H1 (cell line): ENCODE measurements at regions not wholly inside any gene's neighbourhood (a gene's known extent, or its start where the extent isn't known, plus 50 kb on each side); places are given as distances from the start of the nearest gene placed in this dataset.

ENCODE experiments used
- CTCF ChIA-PET: fragments of 300-600 bp; sonication (Branson Sonifier 250); formaldehyde crosslinking; loops from one replicate; lab custom pipeline; 2021; ENCODE audit not compliant: partially characterized antibody; lab: Charles Lee
- POLR2A ChIA-PET: fragments of 300-600 bp; sonication (Branson Sonifier 250); formaldehyde crosslinking; loops from one replicate; lab custom pipeline; 2021; ENCODE audit warnings: inconsistent platforms; ENCODE audit not compliant: partially characterized antibody; lab: Charles Lee
- DNase-seq, 2 experiments: peaks; one replicate each; pipeline versions ENCODE4 v3.0.0 to v3.0.0-alpha.2; 2010 to 2022; ENCODE audit warnings: low spot score in 2 of 2, low read depth in 1 of 2, mixed read lengths in 1 of 2
- FAIRE-seq: peaks from 2 replicates; lab custom pipeline; 2011; peaks lifted over from hg19 to GRCh38; lab: Jason Lieb, UNC
- H2AFZ ChIP-seq: 2 replicates; pipeline ENCODE4 v1.8.1; 2012; ENCODE audit warnings: low read length, inconsistent platforms
- H2AK5ac ChIP-seq: 2 replicates; pipeline ENCODE4 v1.6.1; 2013; ENCODE audit warnings: low read depth, low read length
- H2BK120ac ChIP-seq: replicated peaks from 2 replicates; pipeline ENCODE3; 2013; ENCODE audit warnings: low read depth, low read length, inconsistent platforms
- H2BK12ac ChIP-seq: 2 replicates; pipeline ENCODE4 v1.6.1; 2013; ENCODE audit warnings: low read depth, low read length
- H2BK15ac ChIP-seq: 2 replicates; pipeline ENCODE4 v1.6.1; 2013; ENCODE audit warnings: low read length
- H2BK20ac ChIP-seq: 2 replicates; pipeline ENCODE4 v1.6.1; 2013; ENCODE audit warnings: low read length
- H2BK5ac ChIP-seq: 2 replicates; pipeline ENCODE4 v1.6.1; 2013; ENCODE audit warnings: low read depth, low read length
- H3K14ac ChIP-seq: 2 replicates; pipeline ENCODE4 v1.6.1; 2013; ENCODE audit warnings: inconsistent platforms; ENCODE audit not compliant: insufficient read length
- H3K18ac ChIP-seq: 2 replicates; pipeline ENCODE4 v1.6.1; 2013; ENCODE audit warnings: low read length; ENCODE audit errors: extremely low read depth
- H3K23ac ChIP-seq: 2 replicates; pipeline ENCODE4 v1.6.1; 2013; ENCODE audit warnings: inconsistent platforms; ENCODE audit not compliant: insufficient read length
- H3K23me2 ChIP-seq: 2 replicates; pipeline ENCODE4 v1.6.1; 2013; ENCODE audit warnings: low read depth, low read length
- H3K27ac ChIP-seq: 2 replicates; pipeline ENCODE4 v1.6.1; 2011; ENCODE audit warnings: low read depth, low read length, inconsistent platforms
- H3K27me3 ChIP-seq, 4 experiments: replicated peaks in 1 of 4; 1 replicate in 1 of 4; 2 replicates in 3 of 4; pipeline versions ENCODE4 v1.6.1 to v1.8.1; 2011 to 2013; ENCODE audit warnings: low read length in 3 of 4, mild to moderate bottlenecking in 3 of 4, inconsistent platforms in 2 of 4, mixed read lengths in 2 of 4, moderate library complexity in 1 of 4; ENCODE audit not compliant: control insufficient read depth in 3 of 4, insufficient read depth in 3 of 4; ENCODE audit errors: extremely low read depth in 1 of 4
- H3K36me3 ChIP-seq, 4 experiments: 2 replicates each; pipeline versions ENCODE4 v1.6.1 to v1.8.1; 2011 to 2013; ENCODE audit warnings: mild to moderate bottlenecking in 4 of 4, low read length in 3 of 4, moderate library complexity in 2 of 4, control low read depth in 1 of 4, inconsistent platforms in 1 of 4; ENCODE audit not compliant: insufficient read depth in 4 of 4, control insufficient read depth in 2 of 4
- H3K4ac ChIP-seq: replicated peaks from 2 replicates; pipeline ENCODE3; 2013; ENCODE audit warnings: low read length, low read depth, mixed read lengths, inconsistent platforms; ENCODE audit not compliant: insufficient read length
- H3K4me1 ChIP-seq, 4 experiments: replicated peaks in 1 of 4; 1 replicate in 1 of 4; 2 replicates in 3 of 4; pipeline versions ENCODE4 v1.6.1 to v1.8.1; 2011 to 2013; ENCODE audit warnings: low read length in 3 of 4, inconsistent platforms in 2 of 4, mixed read lengths in 1 of 4; ENCODE audit not compliant: insufficient read depth in 4 of 4, control insufficient read depth in 3 of 4
- H3K4me2 ChIP-seq, 2 experiments: 2 replicates each; pipeline versions ENCODE4 v1.6.1 to v1.8.1; 2011 to 2013; ENCODE audit warnings: low read depth in 2 of 2, low read length in 2 of 2, control low read depth in 1 of 2, inconsistent platforms in 1 of 2, mild to moderate bottlenecking in 1 of 2; ENCODE audit not compliant: insufficient read depth in 1 of 2
- H3K4me3 ChIP-seq, 4 experiments: fragments of 200-600, 300-600 bp in 1 of 4; sonication (generic), shearing (Covaris generic), sonication (Bioruptor Twin) in 1 of 4; 2 replicates each; pipeline versions ENCODE4 v1.5.1 to v1.8.1; 2011 to 2016; ENCODE audit warnings: low read length in 4 of 4, low read depth in 3 of 4, control low read depth in 2 of 4, inconsistent platforms in 2 of 4, mild to moderate bottlenecking in 2 of 4, mixed read lengths in 1 of 4, moderate library complexity in 1 of 4; ENCODE audit not compliant: insufficient read depth in 2 of 4; ENCODE audit errors: extremely low read depth in 1 of 4
- H3K56ac ChIP-seq: replicated peaks from 2 replicates; pipeline ENCODE3; 2013; ENCODE audit warnings: low read depth, mild to moderate bottlenecking, mixed read lengths, low read length, inconsistent platforms; ENCODE audit not compliant: insufficient read length
- H3K79me1 ChIP-seq: 2 replicates; pipeline ENCODE4 v1.6.1; 2013; ENCODE audit warnings: low read depth, low read length, control low read depth
- H3K79me2 ChIP-seq, 2 experiments: 2 replicates each; pipeline versions ENCODE4 v1.6.1 to v1.8.1; 2012 to 2013; ENCODE audit warnings: low read length in 2 of 2, mild to moderate bottlenecking in 2 of 2, inconsistent platforms in 1 of 2; ENCODE audit not compliant: insufficient read depth in 2 of 2, control insufficient read depth in 1 of 2
- H3K9ac ChIP-seq, 4 experiments: replicated peaks in 1 of 4; 1 replicate in 1 of 4; 2 replicates in 3 of 4; pipeline versions ENCODE4 v1.6.1 to v1.8.1; 2011 to 2013; ENCODE audit warnings: low read depth in 3 of 4, low read length in 3 of 4, control low read depth in 2 of 4, mild to moderate bottlenecking in 2 of 4, moderate library complexity in 2 of 4, inconsistent platforms in 1 of 4; ENCODE audit errors: extremely low read depth in 1 of 4
- H3K9me3 ChIP-seq, 2 experiments: 2 replicates each; pipeline versions ENCODE4 v1.6.1 to v1.8.1; 2012 to 2013; ENCODE audit warnings: mild to moderate bottlenecking in 2 of 2, moderate library complexity in 2 of 2, control low read depth in 1 of 2, inconsistent platforms in 1 of 2, low read depth in 1 of 2, low read length in 1 of 2, mixed read lengths in 1 of 2; ENCODE audit not compliant: insufficient read depth in 2 of 2
- H4K20me1 ChIP-seq, 2 experiments: replicated peaks in 1 of 2; 2 replicates each; pipeline versions ENCODE3 to v1.8.1; 2011 to 2013; ENCODE audit warnings: inconsistent platforms in 2 of 2, low read length in 2 of 2, mild to moderate bottlenecking in 1 of 2; ENCODE audit not compliant: insufficient read depth in 2 of 2, control insufficient read depth in 1 of 2
- H4K5ac ChIP-seq: 2 replicates; pipeline ENCODE4 v1.6.1; 2013; ENCODE audit warnings: low read length, low read depth, mixed read lengths, inconsistent platforms; ENCODE audit not compliant: insufficient read length
- H4K8ac ChIP-seq: 2 replicates; pipeline ENCODE4 v1.8.0; 2013; ENCODE audit warnings: mild to moderate bottlenecking, moderate library complexity, low read length, inconsistent platforms; ENCODE audit not compliant: insufficient read depth; ENCODE audit errors: extremely low read depth
- H4K91ac ChIP-seq: replicated peaks from 2 replicates; pipeline ENCODE3; 2013; ENCODE audit warnings: low read length, mixed read lengths, inconsistent platforms; ENCODE audit not compliant: insufficient read length
- EZH2 ChIP-seq: fragments of 200-600 bp; sonication (generic); IDR thresholded peaks from 2 replicates; pipeline ENCODE4 v1.7.1; 2012; ENCODE audit warnings: low read depth, mild to moderate bottlenecking, moderate library complexity, low read length, inconsistent platforms; ENCODE audit not compliant: severe bottlenecking
- NANOG ChIP-seq: IDR thresholded peaks from 2 replicates; pipeline ENCODE4 v1.6.1; 2011; ENCODE audit warnings: low read length, low read depth, mild to moderate bottlenecking, inconsistent platforms; ENCODE audit not compliant: insufficient read depth, poor library complexity, severe bottlenecking
- WGBS, 2 experiments: shearing (Covaris generic) in 1 of 2; methylation state at CpG; one replicate each; pipeline versions ENCODE4 v1.1.6 to v1.1.7; 2013 to 2015; ENCODE audit warnings: low lambda C conversion rate in 2 of 2, mixed read lengths in 2 of 2, inconsistent platforms in 1 of 2, low coverage in 1 of 2, missing lambda C conversion rate in 1 of 2; ENCODE audit not compliant: insufficient replicate concordance in 2 of 2, insufficient coverage in 1 of 2, insufficient read length in 1 of 2; ENCODE audit errors: extremely low coverage in 1 of 2, missing lambda C conversion rate in 1 of 2; 5-methylcytosine and 5-hydroxymethylcytosine counted together

GRCh38 chr9:95719354-95719753 lies 156.1 kb upstream of the ERCC6L2 start:
- no peak overlapping the region for H4K91ac ChIP-seq
- CTCF ChIA-PET, result interaction anchor here (0.5 to 2.7 kb wide), 5 partner anchors 8 to 521 kb away, joined by 3 to 14 read pairs (median 7); no protein-coding TSS in a partner anchor
- no peak overlapping the region for H2BK120ac ChIP-seq
- TF ChIP-seq NANOG (no peak), EZH2 (no peak)
- H2BK12ac ChIP-seq, result no peak overlapping the region
- H3K23me2 ChIP-seq, result no peaks in the 10 kb centered on the region; the same call in 1 of the 2 replicates
- FAIRE-seq, result no peak
- H2AK5ac ChIP-seq, result no peak overlapping the region
- DNase-seq, result no peak
- POLR2A ChIA-PET, result interaction anchor here (1.1 kb wide), 1 partner anchor 15 kb away, joined by 3 read pairs; no protein-coding TSS in a partner anchor
- no peaks in the 10 kb centered on the region for H3K4me1 ChIP-seq
- H3K23ac ChIP-seq, result no peak overlapping the region
- no peak overlapping the region for H4K5ac ChIP-seq
- H3K18ac ChIP-seq, result no peak overlapping the region
- no peak overlapping the region for H4K8ac ChIP-seq
- H2BK5ac ChIP-seq, result no peak overlapping the region
- no peaks in the 10 kb centered on the region for H3K36me3 ChIP-seq
- no peak overlapping the region for H3K14ac ChIP-seq
- no peaks in the 10 kb centered on the region for H4K20me1 ChIP-seq
- H3K27me3 ChIP-seq, result no peaks in the 10 kb centered on the region
- no peak overlapping the region for H3K4ac ChIP-seq
- no peaks in the 10 kb centered on the region for H3K79me1 ChIP-seq
- no peak overlapping the region for H3K56ac ChIP-seq
- no peak overlapping the region for H2BK20ac ChIP-seq
- H2AFZ ChIP-seq, result peak overlapping the region; percentile 5; the same call in 1 of the 2 replicates
- H3K9ac ChIP-seq, result no peak overlapping the region
- WGBS, 2 experiments, result 90% methylated on average over 8 of the region's 8 CpGs; no CpG with 5 or more reads in 1 of the 2 experiments
- no peaks in the 10 kb centered on the region for H3K79me2 ChIP-seq
- H2BK15ac ChIP-seq, result no peak overlapping the region
- H3K27ac ChIP-seq, result no peak overlapping the region
- no peaks in the 10 kb centered on the region; a peak in 1 of 4 replicates for H3K9me3 ChIP-seq
- no peak overlapping the region for H3K4me2 ChIP-seq
- no peak overlapping the region for H3K4me3 ChIP-seq
